ENCODE measurements at regions not wholly inside any gene's neighbourhood (a gene's known extent, or its start where the extent isn't known, plus 50 kb on each side); places are given as distances from the start of the nearest gene placed in this dataset.
"Not testable (repeated sequence)": the region's sequence is repeated elsewhere in the genome, so short reads cannot be mapped to it uniquely, and the experiment has no call there.

- DNase-seq (ENCODE audit: low read depth in 2 of 2) = no peak
Measured at GRCh38 chr15:69601711-69602504, 149.3 kb downstream of the RPLP1 start.

- no peak for DNase-seq (ENCODE audit: low read depth in 2 of 2)
Measured at GRCh38 chr15:69602921-69603320, 150.3 kb downstream of the RPLP1 start.

GRCh38 chr15:69603369-69604071 lies 150.9 kb downstream of the RPLP1 start:
- no peak for DNase-seq (ENCODE audit: low read depth in 2 of 2)

- DNase-seq (ENCODE audit: low read depth in 2 of 2) = no peak
Measured at GRCh38 chr15:69604072-69604411, 151.4 kb downstream of the RPLP1 start.

- DNase-seq (ENCODE audit: low read depth in 2 of 2) = no peak
Measured at GRCh38 chr15:69606144-69606543, 153.5 kb downstream of the RPLP1 start.

DNA sequence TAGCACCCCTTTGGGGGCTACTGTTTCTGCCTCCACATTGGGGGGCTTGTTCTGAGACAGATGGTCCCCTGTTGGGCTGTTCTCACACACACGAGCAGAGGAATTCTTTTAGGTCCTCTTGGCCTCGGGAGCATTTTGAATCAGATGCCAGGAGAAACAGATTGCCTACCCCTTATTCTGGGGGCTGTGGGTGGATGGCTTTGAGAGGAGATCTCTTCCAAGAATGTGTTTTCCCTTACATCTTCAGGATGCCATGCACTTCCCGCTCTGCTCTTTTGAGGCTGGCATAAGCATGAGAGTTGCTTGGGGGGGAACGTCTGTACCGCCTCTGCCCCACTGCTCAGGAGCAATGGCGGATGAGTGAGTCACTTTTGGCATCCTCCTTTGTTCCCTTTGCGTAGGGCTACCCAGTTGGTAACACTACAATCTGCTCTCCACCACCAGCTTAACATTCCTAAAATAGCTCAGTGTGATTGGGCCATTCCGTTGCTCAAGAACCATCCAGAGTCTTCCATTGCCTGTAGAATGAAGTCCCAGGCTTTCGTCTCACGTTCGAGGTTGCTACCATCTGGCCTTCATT lies 154.4 kb downstream of the RPLP1 start:
- DNase-seq (ENCODE audit: low read depth in 2 of 2) = no peak

DNA sequence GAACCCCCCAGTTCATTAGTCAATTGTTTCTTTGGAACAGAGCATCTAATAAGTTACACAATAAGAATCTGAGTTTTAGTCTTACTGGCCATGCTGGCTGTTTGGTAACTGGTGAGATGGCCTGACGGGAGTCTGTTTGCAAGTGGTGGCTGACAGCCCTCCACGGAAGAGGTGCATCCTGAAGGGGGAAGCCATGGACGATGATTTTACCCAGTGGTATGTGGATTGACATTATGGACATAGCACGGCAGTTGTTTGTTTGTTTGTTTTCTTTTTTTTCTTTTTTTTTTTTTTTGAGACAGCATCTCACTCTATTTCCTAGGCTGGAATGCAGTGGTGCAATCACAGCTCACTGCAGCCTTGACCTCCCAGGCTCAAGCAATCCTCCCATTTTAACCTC lies 156.0 kb downstream of the RPLP1 start:
- DNase-seq (ENCODE audit: low read depth in 2 of 2) = no peak

GRCh38 chr15:69609176-69609575 lies 156.6 kb downstream of the RPLP1 start:
- DNase-seq (ENCODE audit: low read depth in 2 of 2) = no peak

- no peak for DNase-seq (ENCODE audit: low read depth in 2 of 2)
Measured at GRCh38 chr15:69609776-69610175, 157.2 kb downstream of the RPLP1 start.

- DNase-seq (ENCODE audit: low read depth in 2 of 2) = no peak
Measured at GRCh38 chr15:69610277-69610676, 157.7 kb downstream of the RPLP1 start.

GRCh38 chr15:69610858-69611257 lies 158.2 kb downstream of the RPLP1 start:
- no peak for DNase-seq (ENCODE audit: low read depth in 2 of 2)

DNA sequence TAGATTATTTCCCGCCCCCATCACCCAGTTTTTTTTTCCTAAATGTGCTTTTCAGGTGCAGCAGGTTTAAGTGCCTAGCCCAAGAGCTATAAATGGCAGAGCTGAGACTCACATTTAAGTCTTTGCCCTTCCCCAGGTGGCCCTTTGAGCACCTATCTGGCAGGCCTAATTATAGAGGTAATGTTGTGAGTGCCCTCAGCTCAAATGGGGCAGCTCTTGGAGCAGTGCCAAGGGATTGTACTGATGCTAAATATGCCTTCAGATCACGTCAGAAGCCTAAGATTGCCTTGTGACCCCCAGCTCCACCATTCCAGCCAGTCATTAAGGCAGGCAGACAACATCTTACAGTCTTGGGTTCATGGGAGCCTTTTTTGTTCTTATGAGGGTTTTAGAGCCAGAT lies 159.5 kb downstream of the RPLP1 start:
- no peak for DNase-seq (ENCODE audit: low read depth in 2 of 2)

- DNase-seq (ENCODE audit: low read depth in 2 of 2) = no peak
Measured at GRCh38 chr15:69613182-69613581, 160.6 kb downstream of the RPLP1 start.

- no peak for DNase-seq (ENCODE audit: low read depth in 2 of 2)
Measured at GRCh38 chr15:69613988-69614387, 161.4 kb downstream of the RPLP1 start.

- no peak for DNase-seq (ENCODE audit: low read depth in 2 of 2)
Measured at GRCh38 chr15:69615736-69616135, 163.1 kb downstream of the RPLP1 start.

DNA sequence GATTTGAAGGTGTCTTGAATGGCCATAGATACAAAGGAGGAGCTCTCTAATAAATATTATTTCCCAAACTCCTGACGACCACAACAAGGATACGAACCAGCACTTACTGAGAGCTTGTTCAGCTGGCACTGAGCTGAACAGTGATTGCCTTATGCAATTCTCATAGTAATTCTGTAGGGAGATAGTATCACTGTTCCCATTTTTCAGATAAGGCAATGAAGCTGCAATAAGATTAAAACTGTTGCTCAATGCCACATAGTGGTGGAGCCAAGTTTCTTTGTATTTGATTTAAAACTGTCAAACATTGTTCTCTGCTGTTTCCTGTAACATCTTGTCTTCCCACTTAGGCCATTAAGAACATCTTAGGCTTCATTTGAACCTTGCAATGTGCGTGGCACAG lies 163.9 kb downstream of the RPLP1 start:
- DNase-seq (ENCODE audit: low read depth in 2 of 2) = no peak

DNA sequence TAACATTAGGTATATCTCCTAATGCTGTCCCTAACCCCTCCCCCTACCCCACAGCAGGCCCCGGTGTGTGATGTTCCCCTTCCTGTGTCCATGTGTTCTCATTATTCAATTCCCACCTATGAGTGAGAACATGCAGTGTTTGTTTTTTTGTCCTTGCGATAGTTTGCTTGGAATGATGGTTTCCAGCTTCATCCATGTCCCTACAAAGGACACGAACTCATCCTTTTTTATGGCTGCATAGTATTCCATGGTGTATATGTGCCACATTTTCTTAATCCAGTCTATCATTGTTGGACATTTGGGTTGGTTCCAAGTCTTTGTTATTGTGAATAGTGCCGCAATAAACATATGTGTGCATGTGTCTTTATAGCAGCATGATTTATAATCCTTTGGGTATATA lies 164.5 kb downstream of the RPLP1 start:
- not testable (repeated sequence) for DNase-seq (ENCODE audit: low read depth in 2 of 2)

GRCh38 chr15:69623392-69624154 lies 171.0 kb downstream of the RPLP1 start:
- DNase-seq (ENCODE audit: low read depth in 2 of 2) = no peak

- DNase-seq (ENCODE audit: low read depth in 2 of 2) = no peak
Measured at GRCh38 chr15:69624155-69624520, 171.5 kb downstream of the RPLP1 start.

GRCh38 chr15:69624816-69625215 lies 172.2 kb downstream of the RPLP1 start:
- DNase-seq (ENCODE audit: low read depth in 2 of 2) = no peak

DNA sequence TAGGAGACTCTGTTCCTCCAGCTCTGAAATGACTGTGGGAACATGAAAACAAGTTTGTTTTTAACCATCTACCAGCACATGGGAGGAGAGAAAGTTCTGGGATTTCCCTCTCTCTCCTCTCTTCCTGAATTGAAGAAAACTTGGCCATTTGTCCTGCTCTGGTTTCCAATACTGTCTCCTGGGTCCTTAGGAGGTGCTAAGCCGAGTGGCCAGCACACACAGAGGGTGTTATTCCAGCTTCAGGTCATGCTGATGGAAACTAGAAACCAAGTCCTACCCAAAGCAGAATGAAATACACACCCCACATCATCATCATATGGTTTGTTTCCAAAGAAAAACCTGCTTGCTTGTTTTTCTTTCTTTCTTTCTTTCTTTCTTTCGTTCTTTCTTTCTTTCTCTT lies 172.7 kb downstream of the RPLP1 start:
- no peak for DNase-seq (ENCODE audit: low read depth in 2 of 2)
